IMR-90 (cell line): ENCODE measurements at regions not wholly inside any gene's neighbourhood (a gene's known extent, or its start where the extent isn't known, plus 50 kb on each side); places are given as distances from the start of the nearest gene placed in this dataset.

Experiments used
- ATAC-seq: fragments of 200-7000 bp; cut with Tn5 transposase; 2 replicates; pipeline ENCODE4 v1.9.1; 2020; ENCODE audit warnings: low read depth, mild to moderate bottlenecking, moderate library complexity
- BruUV-seq: library from RNA; stranded (reverse); fragments of 400-500 nt; replicated peaks from 2 replicates; lab custom pipeline; 2021; lab: Mats Ljungman, UMichigan
- CTCF ChIA-PET: fragments of 300-600 bp; formaldehyde crosslinking; extraction: SDS; loops from one replicate; lab custom pipeline; 2021; ENCODE audit warnings: antibody characterized with exemption; lab: Yijun Ruan, JAX
- POLR2A ChIA-PET: fragments of 300-600 bp; sonication (Branson Sonifier 250); formaldehyde crosslinking; loops from one replicate; lab custom pipeline; 2022; ENCODE audit warnings: antibody characterized with exemption; ENCODE audit not compliant: unreplicated experiment; lab: Charles Lee
- DNase-seq: peaks from one replicate; pipeline ENCODE4 v3.0.0; 2013
- H2AFZ ChIP-seq: replicated peaks from 2 replicates; pipeline ENCODE3; 2013; ENCODE audit warnings: low read length, mild to moderate bottlenecking; ENCODE audit not compliant: poor library complexity
- H2AK5ac ChIP-seq: 2 replicates; pipeline ENCODE4 v1.6.1; 2013; ENCODE audit warnings: low read depth, low read length, inconsistent platforms
- H2AK9ac ChIP-seq: replicated peaks from 2 replicates; pipeline ENCODE3; 2013; ENCODE audit warnings: mild to moderate bottlenecking, low read depth, low read length, moderate library complexity; ENCODE audit not compliant: poor library complexity
- H2BK120ac ChIP-seq: 2 replicates; pipeline ENCODE4 v1.6.1; 2013; ENCODE audit warnings: low read depth, low read length, inconsistent platforms
- H2BK15ac ChIP-seq: 3 replicates; pipeline ENCODE4 v1.6.1; 2013; ENCODE audit warnings: low read depth, low read length, inconsistent platforms
- H2BK20ac ChIP-seq: 2 replicates; pipeline ENCODE4 v1.6.1; 2013; ENCODE audit warnings: low read depth, mild to moderate bottlenecking, inconsistent platforms, low read length, moderate library complexity
- H2BK5ac ChIP-seq: 2 replicates; pipeline ENCODE4 v1.6.1; 2013; ENCODE audit warnings: mild to moderate bottlenecking, low read depth, low read length, inconsistent platforms; ENCODE audit not compliant: poor library complexity, severe bottlenecking
- H3K14ac ChIP-seq: replicated peaks from 2 replicates; pipeline ENCODE4 v1.6.1; 2013; ENCODE audit warnings: low read depth, low read length, inconsistent platforms
- H3K18ac ChIP-seq: 2 replicates; pipeline ENCODE4 v1.6.1; 2013; ENCODE audit warnings: low read depth, low read length, control low read depth
- H3K23ac ChIP-seq: 2 replicates; pipeline ENCODE4 v1.6.1; 2013; ENCODE audit warnings: low read depth, low read length, inconsistent platforms
- H3K27ac ChIP-seq: 2 replicates; pipeline ENCODE4 v1.5.1; 2013; ENCODE audit warnings: mild to moderate bottlenecking, control low read depth, low read length; ENCODE audit not compliant: insufficient read depth
- H3K27me3 ChIP-seq: 2 replicates; pipeline ENCODE4 v1.6.1; 2013; ENCODE audit warnings: low read length; ENCODE audit not compliant: control insufficient read depth, insufficient read depth
- H3K36me3 ChIP-seq: 2 replicates; pipeline ENCODE4 v1.6.1; 2013; ENCODE audit warnings: low read length, mixed read lengths; ENCODE audit not compliant: control insufficient read depth, insufficient read depth
- H3K4ac ChIP-seq: 2 replicates; pipeline ENCODE4 v1.6.1; 2013; ENCODE audit warnings: low read depth, low read length, inconsistent platforms
- H3K4me1 ChIP-seq: 2 replicates; pipeline ENCODE4 v1.6.1; 2013; ENCODE audit warnings: low read length, mixed read lengths; ENCODE audit not compliant: control insufficient read depth, insufficient read depth
- H3K4me2 ChIP-seq: 2 replicates; pipeline ENCODE4 v1.6.1; 2013; ENCODE audit warnings: low read depth, mild to moderate bottlenecking, control low read depth, low read length, moderate library complexity
- H3K4me3 ChIP-seq: 2 replicates; pipeline ENCODE4 v1.5.1; 2013; ENCODE audit warnings: low read depth, mild to moderate bottlenecking, control low read depth, low read length, moderate library complexity; ENCODE audit not compliant: insufficient read depth
- H3K56ac ChIP-seq: 2 replicates; pipeline ENCODE4 v1.6.1; 2013; ENCODE audit warnings: low read length, inconsistent platforms; ENCODE audit not compliant: insufficient read depth; ENCODE audit errors: extremely low read depth
- H3K79me1 ChIP-seq, 2 experiments: 2 replicates each; pipeline ENCODE4 v1.6.1; 2013; ENCODE audit warnings: low read length in 2 of 2, inconsistent platforms in 1 of 2, low read depth in 1 of 2
- H3K9ac ChIP-seq: 2 replicates; pipeline ENCODE4 v1.6.1; 2013; ENCODE audit warnings: low read depth, low read length, control low read depth
- H3K9me1 ChIP-seq: 2 replicates; pipeline ENCODE4 v1.6.1; 2013; ENCODE audit warnings: low read length, inconsistent platforms; ENCODE audit not compliant: insufficient read depth
- H3K9me3 ChIP-seq: 2 replicates; pipeline ENCODE4 v1.6.1; 2013; ENCODE audit warnings: low read length; ENCODE audit not compliant: control insufficient read depth, insufficient read depth
- H4K20me1 ChIP-seq: 2 replicates; pipeline ENCODE4 v1.6.1; 2013; ENCODE audit warnings: low read length, inconsistent platforms; ENCODE audit not compliant: insufficient read depth
- H4K5ac ChIP-seq: 2 replicates; pipeline ENCODE4 v1.6.1; 2013; ENCODE audit warnings: mild to moderate bottlenecking, low read depth, low read length, control low read depth
- H4K8ac ChIP-seq, 2 experiments: 2 replicates each; pipeline ENCODE4 v1.6.1; 2013; ENCODE audit warnings: low read depth in 2 of 2, low read length in 2 of 2, control low read depth in 1 of 2, inconsistent platforms in 1 of 2
- H4K91ac ChIP-seq: 2 replicates; pipeline ENCODE4 v1.6.1; 2013; ENCODE audit warnings: low read depth, low read length, inconsistent platforms; ENCODE audit not compliant: insufficient read depth
- BHLHE40 ChIP-seq: fragments of 150-350 bp; IDR thresholded peaks from 2 replicates; pipeline ENCODE4 v1.6.1; 2016; ENCODE audit warnings: mild to moderate bottlenecking, low read depth, low read length
- CEBPB ChIP-seq: IDR thresholded peaks from 2 replicates; pipeline ENCODE4 v1.6.1; 2012; ENCODE audit warnings: low read depth, low read length, improper control_type of control experiment
- CHD1 ChIP-seq: IDR thresholded peaks from 2 replicates; pipeline ENCODE4 v1.6.1; 2012; ENCODE audit warnings: low read depth, low read length, improper control_type of control experiment
- CTCF ChIP-seq: conservative IDR thresholded peaks from 2 replicates; pipeline ENCODE4 v1.5.1; 2012; ENCODE audit warnings: mild to moderate bottlenecking, low read depth, low read length, improper control_type of control experiment
- ELK1 ChIP-seq: fragments of 150-350 bp; IDR thresholded peaks from 2 replicates; pipeline ENCODE4 v1.6.1; 2016; ENCODE audit warnings: low read depth, mild to moderate bottlenecking, low read length, moderate library complexity, borderline replicate concordance
- FOS ChIP-seq: fragments of 150-350 bp; IDR thresholded peaks from 2 replicates; pipeline ENCODE4 v1.6.1; 2016; ENCODE audit warnings: low read depth, low read length
- MAFK ChIP-seq: IDR thresholded peaks from 2 replicates; pipeline ENCODE4 v1.6.1; 2012; ENCODE audit warnings: low read depth, low read length, improper control_type of control experiment
- MAZ ChIP-seq: IDR thresholded peaks from 2 replicates; pipeline ENCODE4 v1.6.1; 2012; ENCODE audit warnings: low read depth, mild to moderate bottlenecking, low read length, improper control_type of control experiment, moderate library complexity, borderline replicate concordance
- MXI1 ChIP-seq: IDR thresholded peaks from 2 replicates; pipeline ENCODE4 v1.6.1; 2012; ENCODE audit warnings: low read depth, mild to moderate bottlenecking, low read length, moderate library complexity, borderline replicate concordance
- NFE2L2 ChIP-seq: fragments of 150-350 bp; IDR thresholded peaks from 2 replicates; pipeline ENCODE4 v1.6.1; 2016; ENCODE audit warnings: low read depth, mild to moderate bottlenecking, low read length
- POLR2A ChIP-seq: IDR thresholded peaks from 2 replicates; pipeline ENCODE4 v1.6.1; 2012; ENCODE audit warnings: mild to moderate bottlenecking, low read depth, low read length
- RAD21 ChIP-seq: IDR thresholded peaks from 2 replicates; pipeline ENCODE4 v1.6.1; 2012; ENCODE audit warnings: low read length, improper control_type of control experiment
- RCOR1 ChIP-seq: IDR thresholded peaks from 2 replicates; pipeline ENCODE4 v1.6.1; 2012; ENCODE audit warnings: mild to moderate bottlenecking, low read length, improper control_type of control experiment; ENCODE audit not compliant: insufficient replicate concordance
- RFX5 ChIP-seq: IDR thresholded peaks from 2 replicates; pipeline ENCODE4 v1.8.0; 2012; ENCODE audit warnings: low read depth, mild to moderate bottlenecking, low read length, moderate library complexity
- SMC3 ChIP-seq: fragments of 150-350 bp; IDR thresholded peaks from 2 replicates; pipeline ENCODE4 v1.6.1; 2016; ENCODE audit warnings: low read depth, mild to moderate bottlenecking, antibody characterized with exemption, low read length, moderate library complexity
- WGBS, 2 experiments: methylation state at CpG; one replicate each; pipeline versions ENCODE4 v1.1.5 to v1.1.7; 2013; ENCODE audit warnings: missing lambda C conversion rate in 2 of 2; ENCODE audit not compliant: insufficient read length in 1 of 2; ENCODE audit errors: extremely low coverage in 2 of 2; 5-methylcytosine and 5-hydroxymethylcytosine counted together
- dilution Hi-C: fragments of 300-500 bp; cut with HindIII; formaldehyde crosslinking; loops from one replicate; pipeline ENCODE4 v1.14.3; 2018; ENCODE audit warnings: low sequenced_read_pairs; ENCODE audit not compliant: unreplicated experiment
- in situ Hi-C: fragments of 300-500 bp; cut with MboI; formaldehyde crosslinking; loops from 3 replicates; pipeline ENCODE4 v1.14.3; 2019; ENCODE audit warnings: low sequenced_read_pairs, inconsistent platforms, mixed read lengths
- intact Hi-C: fragments of 100-400 bp; cut with micrococcal nuclease; formaldehyde crosslinking; loops from 2 replicates; pipeline ENCODE4 v1.10.0; 2022

GRCh38 chr3:106748472-106749262 is 628.6 kb upstream of the CCDC54 start:
- no peaks in the 10 kb centered on the region for H3K27me3 ChIP-seq
- no peak overlapping the region for H4K91ac ChIP-seq
- no peak overlapping the region for H4K5ac ChIP-seq
- BruUV-seq: no TSS peak
- H3K14ac ChIP-seq: no peak overlapping the region
- no peak overlapping the region for H3K18ac ChIP-seq
- CTCF ChIA-PET: no interaction called here
- dilution Hi-C loops (no loop called here), intact Hi-C loops (no loop called here), in situ Hi-C loops (no loop called here)
- no peak overlapping the region for H3K9ac ChIP-seq
- no peak overlapping the region for H3K56ac ChIP-seq
- no peak overlapping the region for H2BK120ac ChIP-seq
- H3K4me1 ChIP-seq: no peaks in the 10 kb centered on the region
- no peak overlapping the region for H3K23ac ChIP-seq
- no peak overlapping the region for H2BK15ac ChIP-seq
- H2BK20ac ChIP-seq: no peak overlapping the region
- DNase-seq (no peak), ATAC-seq (no peak)
- H3K9me3 ChIP-seq: no peaks in the 10 kb centered on the region
- H3K4ac ChIP-seq: no peak overlapping the region
- no peak overlapping the region for H3K4me2 ChIP-seq
- no peaks in the 10 kb centered on the region for H3K79me1 ChIP-seq
- H4K20me1 ChIP-seq: no peaks in the 10 kb centered on the region
- TF ChIP-seq SMC3 (no peak), MXI1 (no peak), MAZ (no peak), RCOR1 (no peak), POLR2A (no peak), CTCF (no peak), CHD1 (no peak), MAFK (no peak), NFE2L2 (no peak), ELK1 (no peak), CEBPB (no peak), BHLHE40 (no peak), RFX5 (no peak), FOS (no peak), RAD21 (no peak)
- no peaks in the 10 kb centered on the region for H3K9me1 ChIP-seq
- no peak overlapping the region for H3K27ac ChIP-seq
- H4K8ac ChIP-seq: no peak overlapping the region
- no peak overlapping the region for H2AK5ac ChIP-seq
- H3K4me3 ChIP-seq: no peak overlapping the region
- POLR2A ChIA-PET: no interaction called here
- no peak overlapping the region for H2AFZ ChIP-seq
- no peak overlapping the region for H2AK9ac ChIP-seq
- 100% methylated on average over 2 of the region's 8 CpGs; no CpG with 5 or more reads in 1 of the 2 experiments for WGBS, 2 experiments
- no peak overlapping the region for H2BK5ac ChIP-seq
- no peaks in the 10 kb centered on the region for H3K36me3 ChIP-seq
